HepG2 (cell line): ENCODE measurements at regions not wholly inside any gene's neighbourhood (a gene's known extent, or its start where the extent isn't known, plus 50 kb on each side); places are given as distances from the start of the nearest gene placed in this dataset.

ENCODE experiments used
- ATAC-seq: fragments of 200-7000 bp; cut with Tn5 transposase; 3 replicates; pipeline ENCODE4 v1.9.1; 2020; ENCODE audit warnings: mild to moderate bottlenecking, moderate library complexity
- BruUV-seq: library from RNA; stranded (reverse); fragments of 400-500 nt; replicated peaks from 2 replicates; lab custom pipeline; 2021; lab: Mats Ljungman, UMichigan
- CTCF ChIA-PET: fragments of 300-600 bp; formaldehyde crosslinking; extraction: SDS; loops from one replicate; lab custom pipeline; 2021; ENCODE audit warnings: low total read pairs, inconsistent platforms, low intra/inter-chr PET ratio; lab: Yijun Ruan, JAX
- POLR2A ChIA-PET: fragments of 350-600 bp; sonication (Branson Sonifier 250); formaldehyde crosslinking; loops from one replicate; lab custom pipeline; 2020; ENCODE audit warnings: antibody characterized with exemption, inconsistent platforms; lab: Yijun Ruan, JAX
- DNase-seq: peaks from one replicate; pipeline ENCODE4 v3.0.0-alpha.2; 2015; ENCODE audit warnings: low spot score
- FAIRE-seq: peaks from 3 replicates; lab custom pipeline; 2011; peaks lifted over from hg19 to GRCh38; lab: Jason Lieb, UNC
- H2AFZ ChIP-seq: one replicate; pipeline ENCODE4 v1.6.1; 2011; ENCODE audit warnings: low read length, inconsistent platforms
- H3K27ac ChIP-seq: fragments of 300-600 bp; 3 replicates; pipeline ENCODE4 v1.8.0; 2011; ENCODE audit warnings: mixed run types, mild to moderate bottlenecking, mixed read lengths, low read length, inconsistent platforms; ENCODE audit not compliant: insufficient read depth; ENCODE audit errors: extremely low read length
- H3K27me3 ChIP-seq, 2 experiments: fragments of 200-600 bp in 1 of 2; 2 replicates in 1 of 2; 3 replicates in 1 of 2; pipeline versions ENCODE4 v1.6.0 to v1.8.0; 2011; ENCODE audit warnings: low read length in 2 of 2, mild to moderate bottlenecking in 2 of 2, moderate library complexity in 2 of 2, inconsistent platforms in 1 of 2; ENCODE audit not compliant: insufficient read depth in 2 of 2, control insufficient read depth in 1 of 2
- H3K36me3 ChIP-seq, 2 experiments: fragments of 200-600 bp in 1 of 2; replicated peaks in 1 of 2; 2 replicates in 1 of 2; 3 replicates in 1 of 2; pipeline versions ENCODE4 v1.5.1 to v1.8.0; 2011; ENCODE audit warnings: low read length in 2 of 2, inconsistent platforms in 1 of 2; ENCODE audit not compliant: insufficient read depth in 2 of 2, control insufficient read depth in 1 of 2
- H3K4me1 ChIP-seq: 2 replicates; pipeline ENCODE4 v1.5.1; 2012; ENCODE audit warnings: low read length, inconsistent platforms; ENCODE audit not compliant: insufficient read depth
- H3K4me2 ChIP-seq: 2 replicates; pipeline ENCODE4 v1.6.0; 2011; ENCODE audit warnings: low read depth, low read length, inconsistent platforms
- H3K4me3 ChIP-seq, 3 experiments: fragments of 200-600 bp in 1 of 3; sonication (generic), shearing (Covaris generic) in 1 of 3; replicated peaks in 1 of 3; 2 replicates each; pipeline ENCODE4 v1.5.1; 2011 to 2016; ENCODE audit warnings: low read length in 3 of 3, inconsistent platforms in 2 of 3, low read depth in 2 of 3, mild to moderate bottlenecking in 2 of 3, control low read depth in 1 of 3, mixed read lengths in 1 of 3; ENCODE audit not compliant: insufficient read depth in 1 of 3
- H3K79me2 ChIP-seq: one replicate; pipeline ENCODE4 v1.6.1; 2011; ENCODE audit warnings: low read length, inconsistent platforms; ENCODE audit not compliant: insufficient read depth
- H3K9ac ChIP-seq: 2 replicates; pipeline ENCODE4 v1.6.0; 2011; ENCODE audit warnings: mild to moderate bottlenecking, low read depth, low read length, inconsistent platforms; ENCODE audit not compliant: insufficient read depth
- H3K9me3 ChIP-seq: 2 replicates; pipeline ENCODE4 v1.5.1; 2012; ENCODE audit warnings: mild to moderate bottlenecking, low read length
- H4K20me1 ChIP-seq: 2 replicates; pipeline ENCODE4 v1.6.0; 2011; ENCODE audit warnings: inconsistent platforms, mild to moderate bottlenecking, low read length, moderate library complexity; ENCODE audit not compliant: insufficient read depth
- MAFK ChIP-seq, 2 experiments: IDR thresholded peaks in 1 of 2; conservative IDR thresholded peaks in 1 of 2; 2 replicates each; pipeline ENCODE4 v1.6.1; 2011; ENCODE audit warnings: improper control_type of control experiment in 2 of 2, low read length in 2 of 2
- XBP1 ChIP-seq: sonication (generic); formaldehyde crosslinking; IDR thresholded peaks from 2 replicates; pipeline ENCODE4 v1.5.0; 2020; ENCODE audit warnings: missing genetic modification reagents
- ZMYM3 ChIP-seq: sonication (generic); formaldehyde crosslinking; IDR thresholded peaks from 2 replicates; pipeline ENCODE4 v1.5.1; 2020; ENCODE audit warnings: mild to moderate bottlenecking, missing genetic modification reagents
- ZNF543 ChIP-seq: sonication (generic); formaldehyde crosslinking; IDR thresholded peaks from 2 replicates; pipeline ENCODE4 v1.4.0; 2020; ENCODE audit warnings: mild to moderate bottlenecking, missing genetic modification reagents
- ZNF891 ChIP-seq: sonication (generic); formaldehyde crosslinking; IDR thresholded peaks from 2 replicates; pipeline ENCODE4 v1.5.0; 2020; ENCODE audit warnings: mild to moderate bottlenecking, missing genetic modification reagents
- WGBS: methylation state at CpG from one replicate; pipeline ENCODE4 v1.1.6; 2017; ENCODE audit warnings: low lambda C conversion rate; 5-methylcytosine and 5-hydroxymethylcytosine counted together
- in situ Hi-C: cut with HindIII; loops from 2 replicates; pipeline ENCODE4 v1.10.0; 2017; ENCODE audit warnings: low pct_unique_long_range_greater_than_20kb; ENCODE audit not compliant: extremely low pct_ligation_motif_present
- intact Hi-C: fragments of 100-400 bp; cut with micrococcal nuclease; formaldehyde crosslinking; loops from one replicate; pipeline ENCODE4 v1.10.0; 2022; ENCODE audit not compliant: unreplicated experiment
- TF ChIP-seq, protein P1 (sequence below): sonication (generic); IDR thresholded peaks from 2 replicates; pipeline ENCODE4 v1.6.1; 2016; ENCODE audit warnings: low read depth, borderline replicate concordance
- TF ChIP-seq, protein P2 (sequence below): sonication (generic); formaldehyde crosslinking; IDR thresholded peaks from 2 replicates; pipeline ENCODE4 v1.4.0; 2020; ENCODE audit warnings: low read depth, mild to moderate bottlenecking, missing genetic modification reagents
- TF ChIP-seq, protein P3 (sequence below): sonication (generic); formaldehyde crosslinking; IDR thresholded peaks from 2 replicates; pipeline ENCODE4 v1.8.0; 2022; ENCODE audit warnings: mild to moderate bottlenecking, missing genetic modification reagents

DNA sequence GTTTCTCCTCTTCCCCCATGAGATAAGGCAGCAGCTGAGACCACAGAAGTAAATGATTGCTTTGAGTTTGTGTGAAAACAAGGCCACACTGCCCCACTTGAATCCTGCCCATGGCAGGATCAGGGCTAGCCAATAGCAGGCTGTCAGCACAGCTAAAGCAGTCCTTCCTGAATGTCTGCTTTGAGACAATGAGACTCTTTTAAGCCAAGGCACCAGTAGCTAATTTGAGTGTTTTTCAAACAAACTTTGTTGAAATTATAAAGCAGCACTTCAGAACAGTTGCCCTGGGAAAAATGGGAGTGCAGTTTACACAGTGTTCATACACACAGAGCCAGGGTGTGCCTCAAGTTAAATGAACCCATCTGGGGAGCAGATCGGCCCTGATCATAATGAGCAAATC, 103.5 kb upstream of the OR5AK2 start:
- Histone ChIP-seq H4K20me1 (no peaks in the 10 kb centered on the region), H2AFZ (no peak overlapping the region), H3K79me2 (no peaks in the 10 kb centered on the region), H3K4me1 (peaks cover 20% of the 10 kb centered on the region), H3K4me3 (no peak overlapping the region), H3K9me3 (no peaks in the 10 kb centered on the region), H3K4me2 (no peak overlapping the region), H3K27ac (no peak overlapping the region), H3K27me3 (0 out of 5 replicates have a peak, but pooled peaks cover 0 to 2% of the 10 kb centered on the region in 2 experiments), H3K36me3 (no peaks in the 10 kb centered on the region), H3K9ac (no peak overlapping the region)
- intact Hi-C loops (no loop called here), in situ Hi-C loops (no loop called here)
- FAIRE-seq (no peak), ATAC-seq (peak; percentile 69), DNase-seq (peak; percentile 11)
- WGBS: 0% methylated on average over 1 of the region's 1 CpG
- BruUV-seq: no TSS peak
- CTCF ChIA-PET: no interaction called here
- TF ChIP-seq, protein P1, sequence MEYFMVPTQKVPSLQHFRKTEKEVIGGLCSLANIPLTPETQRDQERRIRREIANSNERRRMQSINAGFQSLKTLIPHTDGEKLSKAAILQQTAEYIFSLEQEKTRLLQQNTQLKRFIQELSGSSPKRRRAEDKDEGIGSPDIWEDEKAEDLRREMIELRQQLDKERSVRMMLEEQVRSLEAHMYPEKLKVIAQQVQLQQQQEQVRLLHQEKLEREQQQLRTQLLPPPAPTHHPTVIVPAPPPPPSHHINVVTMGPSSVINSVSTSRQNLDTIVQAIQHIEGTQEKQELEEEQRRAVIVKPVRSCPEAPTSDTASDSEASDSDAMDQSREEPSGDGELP: peak; percentile 30; the same call in 1 of the 2 replicates
- no peak for TF ChIP-seq ZNF543 (CRISPR knock-in tag)
- TF ChIP-seq, protein P2, sequence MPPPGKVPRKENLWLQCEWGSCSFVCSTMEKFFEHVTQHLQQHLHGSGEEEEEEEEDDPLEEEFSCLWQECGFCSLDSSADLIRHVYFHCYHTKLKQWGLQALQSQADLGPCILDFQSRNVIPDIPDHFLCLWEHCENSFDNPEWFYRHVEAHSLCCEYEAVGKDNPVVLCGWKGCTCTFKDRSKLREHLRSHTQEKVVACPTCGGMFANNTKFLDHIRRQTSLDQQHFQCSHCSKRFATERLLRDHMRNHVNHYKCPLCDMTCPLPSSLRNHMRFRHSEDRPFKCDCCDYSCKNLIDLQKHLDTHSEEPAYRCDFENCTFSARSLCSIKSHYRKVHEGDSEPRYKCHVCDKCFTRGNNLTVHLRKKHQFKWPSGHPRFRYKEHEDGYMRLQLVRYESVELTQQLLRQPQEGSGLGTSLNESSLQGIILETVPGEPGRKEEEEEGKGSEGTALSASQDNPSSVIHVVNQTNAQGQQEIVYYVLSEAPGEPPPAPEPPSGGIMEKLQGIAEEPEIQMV (CRISPR knock-in tag): no peak
- POLR2A ChIA-PET: no interaction called here

DNA sequence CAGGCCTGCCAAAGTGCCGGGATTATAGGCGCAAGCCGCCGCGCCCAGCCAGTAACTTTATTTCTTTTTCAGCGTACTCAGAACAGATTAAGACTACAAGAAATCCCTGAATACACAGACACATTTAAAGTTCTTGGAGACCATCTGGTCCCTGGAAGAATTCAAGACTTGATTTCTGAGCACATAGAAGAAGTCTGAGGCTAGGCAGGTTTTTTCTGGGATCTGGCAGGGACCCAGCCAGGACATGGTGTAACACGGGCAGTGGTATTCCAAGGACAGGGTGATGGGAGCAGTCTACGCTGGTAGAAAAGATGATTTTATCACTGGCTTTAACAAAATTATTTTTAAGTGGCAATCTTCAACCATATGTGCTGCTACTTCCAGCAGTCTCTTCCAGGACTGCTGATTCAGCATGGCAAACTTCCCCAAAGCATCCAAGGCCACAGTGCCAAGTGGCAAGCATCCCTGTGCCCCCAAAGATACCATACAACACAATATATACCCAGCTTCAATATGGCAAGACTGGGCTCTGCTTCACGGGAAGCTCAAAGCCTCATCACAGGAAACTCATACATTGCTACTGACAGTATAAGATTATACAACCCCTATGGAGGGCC, 105.2 kb upstream of the OR5AK2 start:
- Histone ChIP-seq H3K9ac (no peak overlapping the region), H4K20me1 (no peaks in the 10 kb centered on the region), H3K4me2 (no peak overlapping the region), H3K27me3 (no peaks in the 10 kb centered on the region), H3K4me1 (peaks cover 20% of the 10 kb centered on the region), H2AFZ (no peak overlapping the region), H3K36me3 (no peaks in the 10 kb centered on the region), H3K4me3 (no peak overlapping the region), H3K79me2 (no peaks in the 10 kb centered on the region), H3K9me3 (no peaks in the 10 kb centered on the region), H3K27ac (no peak overlapping the region)
- TF ChIP-seq, protein P3, sequence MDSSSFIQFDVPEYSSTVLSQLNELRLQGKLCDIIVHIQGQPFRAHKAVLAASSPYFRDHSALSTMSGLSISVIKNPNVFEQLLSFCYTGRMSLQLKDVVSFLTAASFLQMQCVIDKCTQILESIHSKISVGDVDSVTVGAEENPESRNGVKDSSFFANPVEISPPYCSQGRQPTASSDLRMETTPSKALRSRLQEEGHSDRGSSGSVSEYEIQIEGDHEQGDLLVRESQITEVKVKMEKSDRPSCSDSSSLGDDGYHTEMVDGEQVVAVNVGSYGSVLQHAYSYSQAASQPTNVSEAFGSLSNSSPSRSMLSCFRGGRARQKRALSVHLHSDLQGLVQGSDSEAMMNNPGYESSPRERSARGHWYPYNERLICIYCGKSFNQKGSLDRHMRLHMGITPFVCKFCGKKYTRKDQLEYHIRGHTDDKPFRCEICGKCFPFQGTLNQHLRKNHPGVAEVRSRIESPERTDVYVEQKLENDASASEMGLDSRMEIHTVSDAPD (CRISPR knock-in tag): no peak
- TF ChIP-seq ZMYM3 (CRISPR knock-in tag): no peak
- TF ChIP-seq ZNF891 (CRISPR knock-in tag): no peak
- peak; percentile 24 to 71; a peak in 3 of 4 replicates for TF ChIP-seq MAFK (conservative IDR thresholded peaks at IDR 0.05 in 1 of 2, IDR thresholded peaks at IDR 0.05 in 1 of 2; ENCODE audit: low read length in 2 of 2)
- no peak for TF ChIP-seq XBP1 (CRISPR knock-in tag)
- FAIRE-seq (no peak), DNase-seq (no peak), ATAC-seq (no peak)
- CTCF ChIA-PET: no interaction called here
- no TSS peak for BruUV-seq
- intact Hi-C loops: no loop called here
- POLR2A ChIA-PET: no interaction called here
- WGBS: 63% methylated on average over 9 of the region's 9 CpGs
- in situ Hi-C loops: no loop called here
